ENCODE measurements at regions not wholly inside any gene's neighbourhood (a gene's known extent, or its start where the extent isn't known, plus 50 kb on each side); places are given as distances from the start of the nearest gene placed in this dataset.
"Not testable (repeated sequence)": the region's sequence is repeated elsewhere in the genome, so short reads cannot be mapped to it uniquely, and the experiment has no call there.

GRCh38 chr14:38385836-38386235 lies 129.9 kb upstream of the CLEC14A start:
- H3K27me3 ChIP-seq (ENCODE audit: control insufficient read depth, insufficient read depth, low read length), result no peaks in the 10 kb centered on the region
- no peak overlapping the region for H3K27ac ChIP-seq (ENCODE audit: low read depth, low read length)
- no peak for DNase-seq (ENCODE audit: low read depth in 4 of 6, low spot score in 6 of 6)
- no CpG with 5 or more reads among the region's 3 CpGs for WGBS (ENCODE audit: insufficient coverage)
- H3K36me3 ChIP-seq (ENCODE audit: control insufficient read depth, insufficient read depth, low read length), result no peaks in the 10 kb centered on the region
- no peaks in the 10 kb centered on the region for H3K4me1 ChIP-seq (ENCODE audit: control insufficient read depth, insufficient read depth, low read length)
- H3K4me3 ChIP-seq (ENCODE audit: low read depth, low read length), result no peak overlapping the region
- H3K9me3 ChIP-seq (ENCODE audit: control insufficient read depth, insufficient read depth, low read length), result peaks cover 2% of the 10 kb centered on the region

DNA sequence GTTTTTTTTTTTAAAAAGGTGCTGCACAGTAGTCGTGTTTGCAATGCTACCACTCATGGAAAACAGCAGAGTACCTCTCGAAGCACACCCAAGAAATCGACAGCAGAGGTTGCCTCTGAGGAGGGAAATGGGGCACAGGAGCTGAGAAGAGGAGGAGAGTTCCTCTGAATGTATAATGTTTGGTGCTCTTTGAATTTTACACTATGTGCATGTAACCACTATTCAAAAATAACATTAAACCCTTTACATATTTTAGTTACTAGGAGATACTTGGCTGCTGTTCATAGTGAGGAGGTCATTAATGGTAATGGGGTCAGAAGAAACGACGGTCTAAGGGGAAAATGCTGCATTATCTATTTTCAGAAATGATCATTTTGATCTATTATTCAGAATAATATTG lies 129.4 kb upstream of the CLEC14A start:
- Histone ChIP-seq H3K9me3 (ENCODE audit: control insufficient read depth, insufficient read depth, low read length) (peaks cover 2% of the 10 kb centered on the region), H3K4me1 (ENCODE audit: control insufficient read depth, insufficient read depth, low read length) (no peaks in the 10 kb centered on the region), H3K27me3 (ENCODE audit: control insufficient read depth, insufficient read depth, low read length) (no peaks in the 10 kb centered on the region), H3K36me3 (ENCODE audit: control insufficient read depth, insufficient read depth, low read length) (no peaks in the 10 kb centered on the region), H3K4me3 (ENCODE audit: low read depth, low read length) (no peak overlapping the region), H3K27ac (ENCODE audit: low read depth, low read length) (no peak overlapping the region)
- no peak for DNase-seq (ENCODE audit: low read depth in 4 of 6, low spot score in 6 of 6)
- 60% methylated on average over 1 of the region's 5 CpGs for WGBS (ENCODE audit: insufficient coverage)

GRCh38 chr14:38384741-38385140 lies 128.8 kb upstream of the CLEC14A start:
- Histone ChIP-seq H3K27ac (ENCODE audit: low read depth, low read length) (no peak overlapping the region), H3K4me1 (ENCODE audit: control insufficient read depth, insufficient read depth, low read length) (no peaks in the 10 kb centered on the region), H3K36me3 (ENCODE audit: control insufficient read depth, insufficient read depth, low read length) (no peaks in the 10 kb centered on the region), H3K4me3 (ENCODE audit: low read depth, low read length) (no peak overlapping the region), H3K27me3 (ENCODE audit: control insufficient read depth, insufficient read depth, low read length) (no peaks in the 10 kb centered on the region), H3K9me3 (ENCODE audit: control insufficient read depth, insufficient read depth, low read length) (peaks cover 2% of the 10 kb centered on the region)
- no peak for DNase-seq (ENCODE audit: low read depth in 4 of 6, low spot score in 6 of 6)
- no CpG with 5 or more reads among the region's 1 CpG for WGBS (ENCODE audit: insufficient coverage)

GRCh38 chr14:38367922-38368321 lies 112.0 kb upstream of the CLEC14A start:
- H3K36me3 ChIP-seq (ENCODE audit: control insufficient read depth, insufficient read depth, low read length), result no peaks in the 10 kb centered on the region
- H3K4me3 ChIP-seq (ENCODE audit: low read depth, low read length), result no peak overlapping the region
- no peak overlapping the region for H3K27ac ChIP-seq (ENCODE audit: low read depth, low read length)
- H3K4me1 ChIP-seq (ENCODE audit: control insufficient read depth, insufficient read depth, low read length), result no peaks in the 10 kb centered on the region
- no peak for DNase-seq (ENCODE audit: low read depth in 4 of 6, low spot score in 6 of 6)
- H3K27me3 ChIP-seq (ENCODE audit: control insufficient read depth, insufficient read depth, low read length), result no peaks in the 10 kb centered on the region
- H3K9me3 ChIP-seq (ENCODE audit: control insufficient read depth, insufficient read depth, low read length), result no peaks in the 10 kb centered on the region
- WGBS (ENCODE audit: insufficient coverage), result no CpG with 5 or more reads among the region's 4 CpGs

DNA sequence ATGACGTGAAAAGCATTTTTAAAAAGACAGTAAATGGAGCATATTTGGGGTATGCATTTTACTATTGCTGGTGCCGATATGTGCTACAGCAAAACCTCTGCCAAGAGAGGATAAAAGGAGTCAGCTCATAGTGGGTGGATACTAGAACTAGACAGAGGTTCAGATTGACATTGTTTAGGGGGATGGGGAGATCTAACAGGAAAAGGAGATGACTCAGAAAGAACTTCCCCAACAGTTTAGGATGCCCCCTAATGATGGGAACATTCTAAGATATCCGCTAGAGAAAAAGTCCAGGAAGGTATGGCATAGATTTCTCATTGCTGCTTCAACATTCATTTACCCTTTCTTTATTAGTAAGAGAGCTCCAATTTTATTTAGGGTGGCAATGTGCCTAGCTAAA lies 110.5 kb upstream of the CLEC14A start:
- 96% methylated on average over 2 of the region's 3 CpGs for WGBS (ENCODE audit: insufficient coverage)

GRCh38 chr14:38363217-38363616 lies 107.3 kb upstream of the CLEC14A start:
- Histone ChIP-seq H3K36me3 (ENCODE audit: control insufficient read depth, insufficient read depth, low read length) (no peaks in the 10 kb centered on the region), H3K4me3 (ENCODE audit: low read depth, low read length) (no peak overlapping the region), H3K27ac (ENCODE audit: low read depth, low read length) (no peak overlapping the region), H3K4me1 (ENCODE audit: control insufficient read depth, insufficient read depth, low read length) (no peaks in the 10 kb centered on the region), H3K27me3 (ENCODE audit: control insufficient read depth, insufficient read depth, low read length) (no peaks in the 10 kb centered on the region), H3K9me3 (ENCODE audit: control insufficient read depth, insufficient read depth, low read length) (no peaks in the 10 kb centered on the region)
- DNase-seq (ENCODE audit: low read depth in 4 of 6, low spot score in 6 of 6), result no peak
- WGBS (ENCODE audit: insufficient coverage), result 100% methylated on average over 2 of the region's 6 CpGs

More for the DNA sequence above, 110.5 kb upstream of the CLEC14A start:
- Histone ChIP-seq H3K27me3 (ENCODE audit: control insufficient read depth, insufficient read depth, low read length) (no peaks in the 10 kb centered on the region), H3K4me1 (ENCODE audit: control insufficient read depth, insufficient read depth, low read length) (no peaks in the 10 kb centered on the region), H3K27ac (ENCODE audit: low read depth, low read length) (no peak overlapping the region), H3K4me3 (ENCODE audit: low read depth, low read length) (no peak overlapping the region), H3K9me3 (ENCODE audit: control insufficient read depth, insufficient read depth, low read length) (no peaks in the 10 kb centered on the region), H3K36me3 (ENCODE audit: control insufficient read depth, insufficient read depth, low read length) (no peaks in the 10 kb centered on the region)
- DNase-seq (ENCODE audit: low read depth in 4 of 6, low spot score in 6 of 6), result no peak

DNA sequence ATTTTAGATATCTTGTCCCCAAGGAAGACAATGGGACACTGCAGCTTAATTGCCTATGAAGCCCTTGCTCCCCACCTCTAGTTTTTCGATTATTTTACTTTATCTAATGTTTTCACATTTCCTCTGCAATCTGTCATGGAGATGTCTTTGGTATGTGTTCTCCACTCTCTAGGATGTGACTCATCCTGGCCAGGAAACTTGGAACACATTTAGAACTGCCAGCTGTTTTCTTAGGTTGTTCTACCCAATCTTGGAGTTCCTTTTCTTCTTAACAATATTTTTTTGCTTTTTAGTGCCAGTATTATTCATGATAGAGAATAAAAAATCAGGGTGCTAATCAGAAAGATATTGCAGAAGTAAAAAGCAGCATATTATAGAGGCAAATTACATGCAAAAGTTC lies 101.7 kb upstream of the CLEC14A start:
- Histone ChIP-seq H3K4me3 (ENCODE audit: low read depth, low read length) (no peak overlapping the region), H3K9me3 (ENCODE audit: control insufficient read depth, insufficient read depth, low read length) (no peaks in the 10 kb centered on the region), H3K4me1 (ENCODE audit: control insufficient read depth, insufficient read depth, low read length) (no peaks in the 10 kb centered on the region), H3K27ac (ENCODE audit: low read depth, low read length) (no peak overlapping the region), H3K27me3 (ENCODE audit: control insufficient read depth, insufficient read depth, low read length) (no peaks in the 10 kb centered on the region), H3K36me3 (ENCODE audit: control insufficient read depth, insufficient read depth, low read length) (no peaks in the 10 kb centered on the region)
- WGBS (ENCODE audit: insufficient coverage), result no CpG with 5 or more reads among the region's 1 CpG
- no peak for DNase-seq (ENCODE audit: low read depth in 4 of 6, low spot score in 6 of 6)

DNA sequence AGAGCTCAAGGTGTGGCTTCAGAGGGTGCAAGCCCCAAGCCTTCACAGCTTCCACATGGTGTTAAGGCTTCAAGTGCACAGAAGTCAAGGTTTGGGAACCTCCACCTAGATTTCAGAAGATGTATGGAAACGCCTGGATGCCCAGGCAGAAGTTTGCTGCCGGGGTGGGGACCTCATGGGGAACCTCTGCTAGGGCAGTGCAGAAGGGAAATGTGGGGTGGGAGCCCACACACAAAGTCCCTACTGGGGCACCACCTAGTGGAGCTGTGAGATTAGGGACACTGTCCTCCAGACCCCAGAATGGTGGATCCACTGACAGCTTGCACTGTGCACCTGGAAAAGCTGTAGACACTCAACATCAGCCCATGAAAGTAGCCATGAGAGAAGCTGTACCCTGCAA lies 99.6 kb upstream of the CLEC14A start:
- not testable (repeated sequence) for H3K9me3 ChIP-seq (ENCODE audit: control insufficient read depth, insufficient read depth, low read length); H3K4me3 ChIP-seq (ENCODE audit: low read depth, low read length); H3K4me1 ChIP-seq (ENCODE audit: control insufficient read depth, insufficient read depth, low read length); H3K27ac ChIP-seq (ENCODE audit: low read depth, low read length); H3K27me3 ChIP-seq (ENCODE audit: control insufficient read depth, insufficient read depth, low read length); H3K36me3 ChIP-seq (ENCODE audit: control insufficient read depth, insufficient read depth, low read length); DNase-seq (ENCODE audit: low read depth in 4 of 6, low spot score in 6 of 6)
- WGBS (ENCODE audit: insufficient coverage), result 100% methylated on average over 2 of the region's 2 CpGs

GRCh38 chr14:38350102-38350501 lies 94.2 kb upstream of the CLEC14A start:
- 100% methylated on average over 1 of the region's 1 CpG for WGBS (ENCODE audit: insufficient coverage)
- Histone ChIP-seq H3K9me3 (ENCODE audit: control insufficient read depth, insufficient read depth, low read length) (no peaks in the 10 kb centered on the region), H3K27ac (ENCODE audit: low read depth, low read length) (no peak overlapping the region)

GRCh38 chr14:38342803-38343202 lies 86.9 kb upstream of the CLEC14A start:
- Histone ChIP-seq H3K27me3 (ENCODE audit: control insufficient read depth, insufficient read depth, low read length) (no peaks in the 10 kb centered on the region), H3K4me1 (ENCODE audit: control insufficient read depth, insufficient read depth, low read length) (no peaks in the 10 kb centered on the region), H3K36me3 (ENCODE audit: control insufficient read depth, insufficient read depth, low read length) (no peaks in the 10 kb centered on the region), H3K9me3 (ENCODE audit: control insufficient read depth, insufficient read depth, low read length) (no peaks in the 10 kb centered on the region), H3K4me3 (ENCODE audit: low read depth, low read length) (no peak overlapping the region), H3K27ac (ENCODE audit: low read depth, low read length) (no peak overlapping the region)
- DNase-seq (ENCODE audit: low read depth in 4 of 6, low spot score in 6 of 6), result no peak

More at GRCh38 chr14:38350102-38350501, 94.2 kb upstream of the CLEC14A start:
- H3K36me3 ChIP-seq (ENCODE audit: control insufficient read depth, insufficient read depth, low read length), result no peaks in the 10 kb centered on the region
- no peaks in the 10 kb centered on the region for H3K27me3 ChIP-seq (ENCODE audit: control insufficient read depth, insufficient read depth, low read length)
- H3K4me3 ChIP-seq (ENCODE audit: low read depth, low read length), result no peak overlapping the region
- H3K4me1 ChIP-seq (ENCODE audit: control insufficient read depth, insufficient read depth, low read length), result no peaks in the 10 kb centered on the region
- no peak for DNase-seq (ENCODE audit: low read depth in 4 of 6, low spot score in 6 of 6)

Data from spinal cord (tissue), 9 donors.